HG03457 (cell line): ENCODE measurements at regions not wholly inside any gene's neighbourhood (a gene's known extent, or its start where the extent isn't known, plus 50 kb on each side); places are given as distances from the start of the nearest gene placed in this dataset.
"Not testable (repeated sequence)": the region's sequence is repeated elsewhere in the genome, so short reads cannot be mapped to it uniquely, and the experiment has no call there.

Experiments used
- ATAC-seq: cut with Tn5 transposase; IDR thresholded peaks from one replicate; pipeline ENCODE4 v1.9.1; 2021; ENCODE audit warnings: moderate number of reproducible peaks; ENCODE audit not compliant: unreplicated experiment

GRCh38 chr2:107685421-107685986, 141.2 kb upstream of the RGPD4 start:
- no peak for ATAC-seq

- no peak for ATAC-seq
Measured at GRCh38 chr2:107687073-107687472, 139.6 kb upstream of the RGPD4 start.

- no peak for ATAC-seq
Measured at GRCh38 chr2:107688135-107688534, 138.6 kb upstream of the RGPD4 start.

GRCh38 chr2:107693604-107694003, 133.1 kb upstream of the RGPD4 start:
- ATAC-seq, result no peak

GRCh38 chr2:107694667-107695066, 132.0 kb upstream of the RGPD4 start:
- no peak for ATAC-seq

- ATAC-seq, result no peak
Measured at GRCh38 chr2:107697385-107697784, 129.3 kb upstream of the RGPD4 start.

GRCh38 chr2:107698861-107699260, 127.8 kb upstream of the RGPD4 start:
- ATAC-seq, result no peak

- no peak for ATAC-seq
Measured at GRCh38 chr2:107700073-107700472, 126.6 kb upstream of the RGPD4 start.

- no peak for ATAC-seq
Measured at GRCh38 chr2:107711941-107712340, 114.8 kb upstream of the RGPD4 start.

GRCh38 chr2:107712857-107713256, 113.8 kb upstream of the RGPD4 start:
- no peak for ATAC-seq

- ATAC-seq, result no peak
Measured at GRCh38 chr2:107717661-107718060, 109.0 kb upstream of the RGPD4 start.

GRCh38 chr2:107719141-107719540, 107.6 kb upstream of the RGPD4 start:
- no peak for ATAC-seq

- ATAC-seq, result no peak
Measured at GRCh38 chr2:107719836-107720235, 106.9 kb upstream of the RGPD4 start.

- no peak for ATAC-seq
Measured at GRCh38 chr2:107721178-107721577, 105.5 kb upstream of the RGPD4 start.

- ATAC-seq, result no peak
Measured at GRCh38 chr2:107721586-107721985, 105.1 kb upstream of the RGPD4 start.

GRCh38 chr2:107725824-107726223, 100.9 kb upstream of the RGPD4 start:
- not testable (repeated sequence) for ATAC-seq

GRCh38 chr2:107727318-107727717, 99.4 kb upstream of the RGPD4 start:
- no peak for ATAC-seq

- ATAC-seq, result no peak
Measured at GRCh38 chr2:107728586-107728985, 98.1 kb upstream of the RGPD4 start.

GRCh38 chr2:107729440-107729839, 97.3 kb upstream of the RGPD4 start:
- ATAC-seq, result no peak

GRCh38 chr2:107730898-107731297, 95.8 kb upstream of the RGPD4 start:
- no peak for ATAC-seq

GRCh38 chr2:107731435-107731834, 95.3 kb upstream of the RGPD4 start:
- ATAC-seq, result no peak

GRCh38 chr2:107735201-107735600, 91.5 kb upstream of the RGPD4 start:
- no peak for ATAC-seq

GRCh38 chr2:107737756-107738155, 88.9 kb upstream of the RGPD4 start:
- no peak for ATAC-seq
